BE2C (cell line): ENCODE measurements at regions not wholly inside any gene's neighbourhood (a gene's known extent, or its start where the extent isn't known, plus 50 kb on each side); places are given as distances from the start of the nearest gene placed in this dataset.

Source experiments
- DNase-seq: peaks from one replicate; pipeline ENCODE4 v3.0.0-alpha.2; 2020
- H3K27me3 ChIP-seq: fragments of 250-450 bp; sonication (Bioruptor Pico); 2 replicates; pipeline ENCODE4 v1.5.1; 2020; ENCODE audit warnings: mild to moderate bottlenecking
- H3K36me3 ChIP-seq: fragments of 250-450 bp; sonication (Bioruptor Pico); 2 replicates; pipeline ENCODE4 v1.5.1; 2020; ENCODE audit warnings: mild to moderate bottlenecking
- H3K4me1 ChIP-seq: fragments of 250-450 bp; sonication (Bioruptor Pico); 2 replicates; pipeline ENCODE4 v1.5.1; 2020
- H3K4me3 ChIP-seq: 2 replicates; pipeline ENCODE4 v1.5.1; 2011; ENCODE audit warnings: low read depth, low read length
- H3K9me3 ChIP-seq: fragments of 250-450 bp; sonication (Bioruptor Pico); 2 replicates; pipeline ENCODE4 v1.5.1; 2020
- TF ChIP-seq, protein P1 (sequence below): IDR thresholded peaks from 2 replicates; pipeline ENCODE4 v1.5.1; 2012; ENCODE audit warnings: mild to moderate bottlenecking, low read depth, low read length

DNA sequence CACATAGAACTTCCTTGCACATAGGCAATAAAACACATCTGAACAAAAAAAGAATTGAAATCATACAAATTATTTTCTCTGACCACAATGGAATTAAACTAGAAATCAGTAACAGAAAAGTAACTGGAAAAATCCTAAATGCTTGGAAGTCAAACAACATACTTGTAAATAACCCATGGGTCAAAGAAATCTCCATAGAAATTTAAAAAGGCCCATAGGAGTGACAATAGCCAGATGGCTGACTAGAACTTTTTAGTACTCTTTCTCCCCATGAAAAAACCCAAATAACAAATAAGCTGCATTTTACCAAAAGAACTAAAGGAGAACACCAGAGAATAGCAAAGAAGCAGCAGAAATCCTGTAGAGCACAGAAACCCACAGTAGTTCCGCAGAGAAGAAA, 139.2 kb upstream of the COL3A1 start:
- TF ChIP-seq, protein P1, sequence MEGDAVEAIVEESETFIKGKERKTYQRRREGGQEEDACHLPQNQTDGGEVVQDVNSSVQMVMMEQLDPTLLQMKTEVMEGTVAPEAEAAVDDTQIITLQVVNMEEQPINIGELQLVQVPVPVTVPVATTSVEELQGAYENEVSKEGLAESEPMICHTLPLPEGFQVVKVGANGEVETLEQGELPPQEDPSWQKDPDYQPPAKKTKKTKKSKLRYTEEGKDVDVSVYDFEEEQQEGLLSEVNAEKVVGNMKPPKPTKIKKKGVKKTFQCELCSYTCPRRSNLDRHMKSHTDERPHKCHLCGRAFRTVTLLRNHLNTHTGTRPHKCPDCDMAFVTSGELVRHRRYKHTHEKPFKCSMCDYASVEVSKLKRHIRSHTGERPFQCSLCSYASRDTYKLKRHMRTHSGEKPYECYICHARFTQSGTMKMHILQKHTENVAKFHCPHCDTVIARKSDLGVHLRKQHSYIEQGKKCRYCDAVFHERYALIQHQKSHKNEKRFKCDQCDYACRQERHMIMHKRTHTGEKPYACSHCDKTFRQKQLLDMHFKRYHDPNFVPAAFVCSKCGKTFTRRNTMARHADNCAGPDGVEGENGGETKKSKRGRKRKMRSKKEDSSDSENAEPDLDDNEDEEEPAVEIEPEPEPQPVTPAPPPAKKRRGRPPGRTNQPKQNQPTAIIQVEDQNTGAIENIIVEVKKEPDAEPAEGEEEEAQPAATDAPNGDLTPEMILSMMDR, result no peak
- Histone ChIP-seq H3K36me3 (no peaks in the 10 kb centered on the region), H3K4me3 (no peak overlapping the region), H3K27me3 (no peaks in the 10 kb centered on the region), H3K9me3 (no peaks in the 10 kb centered on the region), H3K4me1 (no peaks in the 10 kb centered on the region)
- DNase-seq, result no peak

DNA sequence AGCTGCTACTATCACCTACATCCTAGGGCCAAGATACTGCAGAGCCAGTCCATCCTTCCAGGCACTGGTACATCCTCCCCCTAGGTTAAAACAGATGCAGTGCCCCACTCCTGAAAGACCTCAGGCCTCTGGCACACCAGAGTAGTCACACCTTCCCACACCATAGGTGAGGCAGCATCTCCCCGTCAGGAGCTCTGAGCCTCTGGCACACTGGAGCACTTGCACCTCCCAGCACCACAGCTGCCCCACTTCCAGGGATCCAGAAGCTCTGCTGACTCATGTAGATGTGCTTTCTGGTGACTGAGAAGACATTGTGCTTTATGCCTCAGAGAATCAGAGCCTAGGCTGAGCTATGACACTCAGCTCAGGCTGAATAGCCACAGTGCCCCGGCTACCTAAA, 138.4 kb upstream of the COL3A1 start:
- H3K9me3 ChIP-seq, result no peaks in the 10 kb centered on the region

DNA sequence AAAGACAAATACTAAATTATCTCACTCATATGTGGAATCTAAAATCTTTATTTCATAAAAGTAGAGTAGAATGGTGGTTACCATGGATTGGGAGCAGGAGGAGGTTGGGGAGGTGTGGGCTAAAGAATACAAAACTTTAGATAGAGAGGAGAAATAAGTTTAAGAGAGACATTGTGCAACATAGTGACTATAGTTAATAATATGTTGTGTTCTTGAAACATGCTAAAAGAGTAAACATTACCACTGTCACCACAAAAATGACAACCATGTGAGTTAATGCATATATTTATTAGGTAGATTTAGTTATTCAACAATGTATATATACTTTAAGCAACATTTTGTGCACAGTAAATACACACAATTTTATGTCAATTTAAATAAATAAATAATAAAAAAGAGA, 128.5 kb upstream of the COL3A1 start:
- no peaks in the 10 kb centered on the region for H3K36me3 ChIP-seq
- no peak overlapping the region for H3K4me3 ChIP-seq
- H3K4me1 ChIP-seq, result no peaks in the 10 kb centered on the region
- H3K27me3 ChIP-seq, result no peaks in the 10 kb centered on the region
- no peak for DNase-seq
- TF ChIP-seq, protein P1, result no peak
- H3K9me3 ChIP-seq, result no peaks in the 10 kb centered on the region

More for the DNA sequence above, 138.4 kb upstream of the COL3A1 start:
- no peaks in the 10 kb centered on the region for H3K4me1 ChIP-seq
- H3K4me3 ChIP-seq, result no peak overlapping the region
- TF ChIP-seq, protein P1, result no peak
- no peak for DNase-seq
- no peaks in the 10 kb centered on the region for H3K36me3 ChIP-seq
- no peaks in the 10 kb centered on the region for H3K27me3 ChIP-seq

DNA sequence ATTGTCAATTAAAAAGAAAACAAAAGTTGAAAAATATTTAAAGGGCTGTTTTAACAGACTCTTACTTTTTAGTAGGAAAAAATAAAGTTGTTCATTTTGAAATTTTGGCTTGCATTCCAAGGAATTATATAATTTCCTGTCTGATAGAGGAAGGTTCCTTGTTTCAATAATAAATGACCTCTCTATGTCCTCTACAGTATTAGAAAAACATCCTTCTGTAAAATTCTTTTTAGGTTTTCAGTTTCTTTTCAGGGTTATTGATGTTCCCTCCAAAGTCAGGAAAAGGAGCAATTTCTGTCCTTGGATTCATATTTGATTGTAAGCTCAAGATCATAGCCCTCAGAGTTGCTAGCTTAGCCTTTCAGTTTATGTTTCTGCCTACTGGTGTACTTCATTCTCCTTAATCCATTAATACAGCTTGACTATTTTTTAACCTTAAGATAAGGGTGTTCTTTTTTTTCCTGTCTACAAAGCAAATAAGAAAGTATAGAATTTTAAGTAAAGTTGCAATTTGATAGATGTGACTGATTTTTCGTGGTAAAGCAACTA, 125.2 kb upstream of the COL3A1 start:
- no peaks in the 10 kb centered on the region for H3K27me3 ChIP-seq
- no peak for DNase-seq
- no peaks in the 10 kb centered on the region for H3K9me3 ChIP-seq
- no peak overlapping the region for H3K4me3 ChIP-seq
- TF ChIP-seq, protein P1, result no peak
- no peaks in the 10 kb centered on the region for H3K4me1 ChIP-seq
- H3K36me3 ChIP-seq, result no peaks in the 10 kb centered on the region

DNA sequence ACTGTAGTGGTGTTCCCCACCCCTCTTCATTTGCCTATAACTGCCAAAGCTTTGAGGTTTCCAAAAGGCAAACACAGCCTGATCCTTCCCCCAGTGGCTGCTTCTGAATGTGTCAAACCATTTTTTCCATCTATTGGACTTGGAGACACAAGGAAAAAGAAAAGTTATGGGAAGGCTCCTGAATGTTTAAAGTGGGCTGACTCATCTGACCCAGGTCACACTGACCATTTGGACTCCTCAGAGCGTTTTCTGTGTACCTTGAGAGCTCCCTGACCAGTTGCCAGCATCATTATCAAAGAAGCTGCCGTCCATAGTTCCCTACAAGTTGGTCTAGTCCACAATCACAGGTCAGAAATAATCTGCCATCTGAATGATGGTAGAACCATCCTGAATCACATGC, 123.4 kb upstream of the COL3A1 start:
- Histone ChIP-seq H3K36me3 (no peaks in the 10 kb centered on the region), H3K4me1 (no peaks in the 10 kb centered on the region), H3K9me3 (no peaks in the 10 kb centered on the region), H3K27me3 (no peaks in the 10 kb centered on the region), H3K4me3 (no peak overlapping the region)
- no peak for DNase-seq
- TF ChIP-seq, protein P1, result no peak

DNA sequence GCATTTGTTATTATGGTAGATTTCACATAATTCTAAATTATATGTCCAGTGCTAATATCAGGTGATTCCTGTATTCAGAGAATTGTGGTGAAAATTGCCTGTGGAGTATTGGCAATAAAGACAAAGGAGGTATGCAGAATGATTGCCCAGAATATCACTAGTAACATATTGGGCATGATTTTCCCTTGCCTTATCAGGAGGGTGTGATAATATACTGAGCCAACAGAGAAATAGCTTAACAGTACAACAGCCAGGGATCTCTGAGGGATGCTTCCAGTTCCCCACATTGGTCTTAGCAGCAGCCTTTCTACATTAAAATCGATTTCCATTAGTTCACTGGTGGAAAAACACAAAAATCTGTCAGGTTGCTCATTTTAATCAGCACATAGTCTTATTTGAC, 122.9 kb upstream of the COL3A1 start:
- Histone ChIP-seq H3K36me3 (no peaks in the 10 kb centered on the region), H3K9me3 (no peaks in the 10 kb centered on the region), H3K4me3 (no peak overlapping the region), H3K27me3 (no peaks in the 10 kb centered on the region), H3K4me1 (no peaks in the 10 kb centered on the region)
- DNase-seq, result no peak
- TF ChIP-seq, protein P1, result no peak
